ENCODE measurements at regions not wholly inside any gene's neighbourhood (a gene's known extent, or its start where the extent isn't known, plus 50 kb on each side); places are given as distances from the start of the nearest gene placed in this dataset.

DNA sequence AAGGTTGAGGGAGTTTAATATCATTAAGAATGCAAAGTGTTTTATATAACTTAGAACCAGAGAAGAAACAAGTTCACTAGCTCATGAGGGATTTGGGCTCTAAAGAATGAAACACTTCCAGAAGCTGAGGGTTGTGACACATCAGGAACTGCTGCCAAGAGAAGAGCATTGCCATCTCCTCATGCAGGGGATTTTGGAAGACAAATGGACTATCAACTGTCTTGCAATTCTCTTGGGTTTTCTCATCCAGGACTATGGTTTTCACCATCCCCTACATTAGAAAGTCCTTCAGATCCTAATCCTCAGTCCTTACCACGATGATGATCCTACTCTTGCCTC is 59.7 kb upstream of the KL start:
- TF ChIP-seq, protein P1, sequence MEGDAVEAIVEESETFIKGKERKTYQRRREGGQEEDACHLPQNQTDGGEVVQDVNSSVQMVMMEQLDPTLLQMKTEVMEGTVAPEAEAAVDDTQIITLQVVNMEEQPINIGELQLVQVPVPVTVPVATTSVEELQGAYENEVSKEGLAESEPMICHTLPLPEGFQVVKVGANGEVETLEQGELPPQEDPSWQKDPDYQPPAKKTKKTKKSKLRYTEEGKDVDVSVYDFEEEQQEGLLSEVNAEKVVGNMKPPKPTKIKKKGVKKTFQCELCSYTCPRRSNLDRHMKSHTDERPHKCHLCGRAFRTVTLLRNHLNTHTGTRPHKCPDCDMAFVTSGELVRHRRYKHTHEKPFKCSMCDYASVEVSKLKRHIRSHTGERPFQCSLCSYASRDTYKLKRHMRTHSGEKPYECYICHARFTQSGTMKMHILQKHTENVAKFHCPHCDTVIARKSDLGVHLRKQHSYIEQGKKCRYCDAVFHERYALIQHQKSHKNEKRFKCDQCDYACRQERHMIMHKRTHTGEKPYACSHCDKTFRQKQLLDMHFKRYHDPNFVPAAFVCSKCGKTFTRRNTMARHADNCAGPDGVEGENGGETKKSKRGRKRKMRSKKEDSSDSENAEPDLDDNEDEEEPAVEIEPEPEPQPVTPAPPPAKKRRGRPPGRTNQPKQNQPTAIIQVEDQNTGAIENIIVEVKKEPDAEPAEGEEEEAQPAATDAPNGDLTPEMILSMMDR (IDR thresholded peaks at IDR 0.05) = no peak
- TF ChIP-seq POLR2A (IDR thresholded peaks at IDR 0.05) = no peak

Data from testis (tissue), 2 donors.